Endometrium (tissue), 2 donors: ENCODE measurements at regions not wholly inside any gene's neighbourhood (a gene's known extent, or its start where the extent isn't known, plus 50 kb on each side); places are given as distances from the start of the nearest gene placed in this dataset.
"Not testable (repeated sequence)": the region's sequence is repeated elsewhere in the genome, so short reads cannot be mapped to it uniquely, and the experiment has no call there.

Source experiments
- FAIRE-seq: peaks from 2 replicates; lab custom pipeline; 2012; peaks lifted over from hg19 to GRCh38; lab: Jason Lieb, UNC
- donor health status: control.
- donor health status: control.

DNA sequence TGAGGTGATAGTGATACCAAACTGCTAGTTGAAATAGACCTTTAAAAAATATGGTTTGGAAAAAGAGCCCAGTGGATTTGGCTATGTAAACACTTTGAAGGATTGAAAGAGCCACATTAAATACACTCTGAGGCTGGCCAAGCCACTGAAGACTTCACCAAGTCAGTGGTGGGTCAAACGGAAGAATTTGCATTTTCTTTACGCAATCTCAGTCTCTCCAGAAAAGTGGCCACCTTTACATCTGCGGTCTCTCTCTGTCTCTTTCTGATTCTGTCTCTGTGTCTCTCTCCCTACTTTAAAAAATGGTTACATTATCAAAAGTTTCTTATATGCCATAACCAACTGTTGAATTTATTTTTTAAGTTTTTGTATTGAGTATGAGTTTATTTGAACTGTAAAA is 651.2 kb upstream of the PITX2 start:
- FAIRE-seq = no peak

DNA sequence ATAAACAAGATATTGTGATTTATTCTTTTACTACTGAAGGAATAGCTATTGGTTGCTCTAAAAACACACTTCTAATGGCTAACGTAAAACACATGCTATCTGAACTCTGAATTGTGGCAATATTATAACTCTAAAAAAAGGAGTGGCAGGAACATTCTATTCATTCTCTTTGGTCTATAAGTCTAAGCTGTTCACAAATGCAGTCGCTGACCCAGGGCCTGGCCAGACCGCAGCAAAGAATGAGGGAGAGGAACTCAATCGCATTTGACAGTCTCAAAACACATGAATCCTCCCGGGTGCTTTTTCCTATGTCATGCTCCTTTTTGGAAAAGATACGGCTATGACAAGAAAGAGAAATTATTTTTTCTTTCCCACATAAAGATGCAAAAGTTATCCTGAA is 651.6 kb upstream of the PITX2 start:
- no peak for FAIRE-seq

DNA sequence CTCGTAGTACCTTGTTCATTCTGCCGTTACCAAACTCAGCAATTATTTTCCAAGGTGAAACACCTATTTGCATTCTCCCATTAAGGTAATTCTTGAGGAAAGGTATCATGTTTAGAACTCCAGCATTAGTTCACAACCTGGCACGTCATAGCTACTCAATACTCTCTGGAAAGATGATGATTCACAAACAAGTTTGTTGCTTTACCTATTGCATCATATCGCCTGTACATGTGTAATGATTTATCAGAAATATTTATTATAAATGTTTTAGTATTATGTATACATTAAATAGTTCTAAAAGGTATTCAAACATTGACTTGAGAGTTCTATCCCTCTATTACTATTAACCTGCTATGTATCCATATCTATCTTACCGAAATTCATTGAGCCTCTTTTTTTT is 658.3 kb upstream of the PITX2 start:
- no peak for FAIRE-seq

DNA sequence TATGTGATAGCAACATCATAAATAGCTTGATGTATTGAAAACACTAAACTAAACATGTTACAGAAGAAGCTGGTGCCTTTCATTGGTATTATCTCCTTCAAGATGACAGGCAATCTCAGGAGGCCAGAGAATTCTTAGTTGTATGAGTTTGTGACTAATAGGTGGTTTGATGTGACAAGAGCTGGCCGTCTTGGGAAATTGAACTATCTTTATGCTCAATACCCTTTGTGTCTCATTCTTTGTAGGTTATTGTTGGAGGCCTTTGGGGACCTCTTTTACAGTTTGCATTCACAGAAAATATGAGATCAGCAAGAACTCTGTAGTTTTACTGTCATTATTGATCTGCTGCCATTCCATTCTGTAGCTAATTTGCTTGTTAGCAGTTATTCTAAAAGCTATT is 659.2 kb upstream of the PITX2 start:
- FAIRE-seq = no peak

DNA sequence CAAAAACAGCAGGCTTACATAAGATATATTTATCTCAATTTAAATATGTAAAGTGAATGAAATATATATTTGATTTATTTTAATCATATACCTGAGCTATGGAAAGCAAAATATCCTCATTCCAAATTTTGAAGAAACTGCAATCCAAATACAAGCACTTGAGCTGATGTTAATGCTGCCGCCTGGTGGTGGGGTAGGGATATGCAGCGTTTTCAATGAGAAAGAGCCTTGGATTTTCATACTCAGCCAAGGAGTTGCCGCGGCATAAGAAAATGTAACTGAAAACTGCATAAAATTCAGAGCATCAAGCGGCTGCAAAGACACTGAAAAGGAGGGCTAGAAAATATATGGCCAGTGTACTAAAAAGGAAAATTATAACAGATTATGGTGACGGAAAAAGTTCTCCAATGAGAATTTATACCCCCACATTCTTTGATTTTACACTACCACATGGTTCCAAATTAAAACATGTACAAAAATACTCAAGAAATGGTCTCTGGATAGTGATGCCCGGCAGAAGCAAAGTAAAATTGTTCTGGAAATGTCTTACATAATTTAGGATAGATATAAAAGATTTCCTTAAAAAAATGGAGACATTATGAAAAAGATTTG is 660.3 kb upstream of the PITX2 start:
- no peak for FAIRE-seq

DNA sequence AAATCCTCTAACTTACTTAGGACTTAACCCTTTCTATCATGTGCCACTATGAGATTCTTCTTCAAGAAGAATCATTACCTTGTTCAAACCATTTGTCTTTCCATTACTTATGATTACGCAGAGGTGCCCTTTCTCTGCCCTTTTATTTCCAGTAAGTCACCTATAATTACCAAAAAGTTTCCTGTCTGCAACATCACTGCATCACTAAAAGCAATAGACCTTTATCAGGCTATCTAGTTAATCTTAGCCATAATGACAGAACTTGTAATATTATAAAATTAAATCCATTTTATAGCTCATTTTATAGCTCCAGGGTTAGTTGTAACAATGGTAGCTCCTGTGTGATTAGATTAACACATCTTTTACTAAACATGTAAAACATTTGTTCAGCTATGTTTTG is 673.6 kb upstream of the PITX2 start:
- FAIRE-seq = no peak

DNA sequence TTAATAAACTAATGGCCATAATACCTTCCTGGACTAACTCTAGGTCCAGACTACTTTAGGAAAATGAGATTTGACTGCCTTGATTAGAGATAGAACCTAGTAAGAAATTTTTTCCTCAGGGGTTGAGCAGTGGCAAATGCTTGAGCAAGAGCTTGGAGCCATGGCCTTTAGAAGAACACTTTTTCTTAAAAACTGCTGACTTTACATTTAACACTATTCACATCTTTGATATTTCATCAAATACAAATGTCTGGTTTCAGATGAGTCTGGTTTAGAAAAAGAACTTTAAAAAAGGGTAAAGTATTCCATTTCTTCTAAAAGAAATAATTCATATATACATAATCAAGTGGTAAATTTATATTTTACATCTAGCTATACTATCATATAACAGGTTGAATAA is 680.9 kb upstream of the PITX2 start:
- FAIRE-seq = no peak

DNA sequence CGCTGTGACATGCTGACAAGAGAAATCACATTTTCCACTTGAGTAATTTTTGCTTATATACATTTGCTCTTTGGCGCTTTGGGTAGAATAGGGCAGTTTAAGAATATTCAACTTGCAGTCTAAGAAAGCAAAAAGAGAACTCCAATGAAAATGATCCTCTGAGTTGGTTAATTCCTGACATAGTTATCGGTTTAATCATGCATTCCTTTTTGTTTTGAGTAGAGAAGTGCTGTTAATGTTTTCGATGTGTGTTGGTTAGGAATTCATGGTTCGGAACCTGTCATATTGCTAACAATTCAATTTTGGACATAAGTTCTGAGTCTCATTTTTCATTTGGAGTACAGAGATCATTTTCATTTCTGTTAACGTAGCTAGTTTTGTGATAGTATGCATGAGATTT is 700.6 kb upstream of the PITX2 start:
- no peak for FAIRE-seq

DNA sequence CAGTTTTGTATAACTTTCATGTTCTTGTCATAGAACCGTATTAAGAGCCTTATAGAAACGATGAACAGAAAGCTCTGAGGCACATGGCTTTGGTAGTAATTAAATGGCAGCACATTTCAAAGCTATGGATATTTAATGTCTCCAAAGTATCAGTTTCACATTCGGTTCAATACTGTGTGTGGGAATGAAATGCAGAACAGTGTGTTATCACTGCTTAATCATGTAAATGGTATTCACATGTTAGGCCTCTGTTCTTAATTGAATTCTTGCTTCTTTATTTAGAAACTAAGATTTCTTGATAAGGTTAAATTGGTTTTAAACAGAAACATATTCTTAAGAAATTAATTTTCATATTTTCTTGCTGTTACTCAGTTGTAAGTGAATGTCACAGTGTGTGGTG is 701.0 kb upstream of the PITX2 start:
- no peak for FAIRE-seq

DNA sequence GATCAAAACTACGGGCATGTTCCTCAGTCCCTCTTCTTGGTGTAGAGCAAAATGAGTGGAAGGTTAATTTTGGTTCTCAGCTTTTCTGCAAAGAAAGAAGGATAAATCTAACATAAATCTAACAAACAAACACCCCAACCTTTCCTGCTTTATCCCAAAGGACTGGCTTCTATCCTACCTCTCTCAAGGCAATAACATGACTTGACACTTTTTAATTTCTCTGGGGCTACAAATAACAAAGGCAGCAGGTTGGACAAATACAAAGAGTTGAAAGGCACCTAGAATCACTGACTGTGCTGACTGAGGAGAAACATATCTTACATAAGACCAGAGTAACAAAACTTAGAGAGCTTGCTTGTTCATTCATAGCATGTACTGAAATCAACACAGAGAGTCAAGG is 703.6 kb upstream of the PITX2 start:
- no peak for FAIRE-seq

DNA sequence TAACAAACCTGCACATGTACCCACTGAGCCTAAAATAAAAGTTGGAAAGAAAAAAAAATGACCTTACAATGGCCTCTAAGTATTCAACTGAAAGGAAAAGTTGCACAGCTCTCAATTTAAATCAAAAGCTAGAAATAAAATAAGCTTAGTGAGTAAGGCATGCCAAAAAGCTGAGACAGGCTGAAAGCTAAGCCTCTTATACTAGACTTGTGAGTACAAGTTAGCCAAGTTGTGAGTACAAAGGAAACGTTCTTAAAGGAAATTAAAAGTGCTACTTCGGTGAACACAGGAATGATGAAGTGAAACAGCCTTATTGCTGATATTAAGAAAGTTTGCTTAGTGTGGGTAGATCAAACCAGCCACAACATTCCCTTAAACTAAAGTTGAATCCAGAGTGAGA is 707.9 kb upstream of the PITX2 start:
- no peak for FAIRE-seq

DNA sequence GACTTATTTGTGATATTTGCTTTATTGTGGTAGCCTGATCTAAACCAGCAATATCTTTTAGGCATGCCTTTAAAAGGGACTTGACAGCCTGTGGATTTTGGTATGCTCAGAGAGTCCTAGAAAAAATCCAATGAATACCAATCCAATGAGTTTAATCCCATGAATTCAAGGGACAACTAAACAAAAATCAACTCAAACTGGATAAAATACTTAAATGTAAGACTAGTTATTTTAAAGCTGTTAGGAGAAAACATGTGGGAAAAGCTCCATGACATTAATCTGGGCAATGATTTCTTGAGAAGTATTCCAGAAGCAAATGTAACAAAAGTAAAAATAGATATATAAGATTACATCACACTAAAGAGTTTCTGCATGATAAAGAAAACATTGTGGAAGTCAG is 711.5 kb upstream of the PITX2 start:
- no peak for FAIRE-seq

DNA sequence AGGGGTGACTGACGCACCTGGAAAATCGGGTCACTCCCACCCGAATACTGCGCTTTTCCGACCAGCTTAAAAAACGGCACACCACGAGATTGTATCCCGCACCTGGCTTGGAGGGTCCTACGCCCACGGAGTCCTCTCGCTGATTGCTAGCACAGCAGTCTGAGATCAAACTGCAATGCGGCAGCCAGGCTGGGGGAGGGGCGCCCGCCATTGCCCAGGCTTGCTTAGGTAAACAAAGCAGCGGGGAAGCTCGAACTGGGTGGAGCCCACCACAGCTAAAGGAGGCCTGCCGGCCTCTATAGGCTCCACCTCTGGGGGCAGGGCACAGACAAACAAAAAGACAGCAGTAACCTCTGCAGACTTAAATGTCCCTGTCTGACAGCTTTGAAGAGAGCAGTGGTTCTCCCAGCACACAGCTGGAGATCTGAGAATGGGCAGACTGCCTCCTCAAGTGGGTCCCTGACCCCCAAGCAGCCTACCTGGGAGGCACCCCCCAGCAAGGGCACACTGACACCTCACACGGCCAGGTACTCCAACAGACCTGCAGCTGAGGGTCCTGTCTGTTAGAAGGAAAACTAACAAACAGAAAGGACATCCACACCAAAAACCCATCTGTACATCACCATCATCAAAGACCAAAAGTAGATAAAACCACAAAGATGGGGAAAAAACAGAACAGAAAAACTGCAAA is 714.5 kb upstream of the PITX2 start:
- not testable (repeated sequence) for FAIRE-seq

DNA sequence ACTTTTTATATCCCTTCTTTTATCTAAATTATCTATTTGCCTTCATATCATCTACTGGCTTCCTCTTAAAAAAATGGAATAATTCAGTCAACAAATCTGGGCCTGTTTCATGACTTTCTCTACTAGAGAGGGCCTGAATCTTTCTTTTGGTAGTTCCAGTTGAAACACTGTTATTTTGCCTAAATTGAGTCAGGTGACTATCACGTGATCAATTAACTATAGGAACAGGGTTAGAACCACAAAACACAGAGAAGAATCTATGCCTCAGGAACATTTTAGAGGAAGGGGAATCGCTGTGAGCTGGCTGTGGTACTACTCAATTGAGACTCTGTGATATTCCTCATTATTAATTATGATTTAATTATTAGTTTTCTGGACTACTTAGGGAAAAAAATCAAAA is 736.7 kb upstream of the PITX2 start:
- FAIRE-seq = no peak

DNA sequence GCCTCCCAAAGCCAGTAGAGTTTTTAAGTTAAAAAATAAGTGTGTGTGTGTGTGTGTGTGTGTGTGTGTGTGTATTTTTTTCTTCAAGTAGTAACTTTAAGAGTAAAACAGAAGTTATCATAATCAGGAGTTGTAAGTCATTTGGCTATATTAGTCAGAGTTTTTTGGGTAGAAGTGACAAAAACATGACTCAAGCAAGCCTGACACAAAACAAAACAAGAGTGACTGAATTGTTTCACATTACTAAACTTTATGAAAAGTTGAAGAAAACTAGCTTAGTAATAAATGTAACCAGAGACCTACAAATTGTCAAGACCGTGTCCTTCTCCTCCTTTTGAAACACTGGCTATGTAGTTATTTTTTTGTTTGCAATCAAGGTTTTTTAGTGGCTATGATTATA is 738.0 kb upstream of the PITX2 start:
- no peak for FAIRE-seq

DNA sequence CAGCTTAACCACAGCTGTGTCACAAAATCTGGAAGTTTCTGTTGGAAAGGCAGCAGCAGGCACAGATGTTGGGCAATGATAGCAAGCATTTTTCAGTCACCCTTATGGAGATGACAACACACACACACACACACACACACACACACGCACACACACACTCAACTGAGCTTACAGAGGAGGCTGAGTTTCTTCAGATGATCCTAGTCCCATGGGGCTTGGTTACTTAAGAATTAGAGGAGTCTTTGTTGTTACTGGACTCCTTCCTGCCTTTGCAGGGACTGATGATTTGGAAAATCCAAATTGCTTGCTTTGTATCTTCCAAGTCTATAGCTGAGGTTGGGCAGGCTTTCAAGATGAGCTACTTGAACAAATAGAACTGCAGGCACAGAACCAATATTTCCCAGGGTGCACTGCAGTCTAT is 740.1 kb upstream of the PITX2 start:
- FAIRE-seq = no peak

DNA sequence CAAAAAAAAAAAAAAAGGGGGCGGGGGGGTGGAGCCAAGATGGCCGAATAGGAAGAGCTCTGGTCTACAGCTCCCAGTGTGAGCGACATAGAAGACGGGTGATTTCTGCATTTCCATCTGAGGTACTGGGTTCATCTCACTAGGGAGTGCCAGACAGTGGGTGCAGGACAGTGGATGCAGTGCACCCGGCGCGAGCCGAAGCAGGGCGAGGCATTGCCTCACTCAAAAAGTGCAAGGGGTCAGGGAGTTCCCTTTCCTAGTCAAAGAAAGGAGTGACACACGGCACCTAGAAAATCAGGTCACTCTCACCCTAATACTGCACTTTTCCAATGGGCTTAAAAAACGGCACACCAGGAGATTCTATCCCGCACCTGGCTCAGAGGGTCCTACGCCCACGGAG is 755.0 kb upstream of the PITX2 start:
- FAIRE-seq = not testable (repeated sequence)

DNA sequence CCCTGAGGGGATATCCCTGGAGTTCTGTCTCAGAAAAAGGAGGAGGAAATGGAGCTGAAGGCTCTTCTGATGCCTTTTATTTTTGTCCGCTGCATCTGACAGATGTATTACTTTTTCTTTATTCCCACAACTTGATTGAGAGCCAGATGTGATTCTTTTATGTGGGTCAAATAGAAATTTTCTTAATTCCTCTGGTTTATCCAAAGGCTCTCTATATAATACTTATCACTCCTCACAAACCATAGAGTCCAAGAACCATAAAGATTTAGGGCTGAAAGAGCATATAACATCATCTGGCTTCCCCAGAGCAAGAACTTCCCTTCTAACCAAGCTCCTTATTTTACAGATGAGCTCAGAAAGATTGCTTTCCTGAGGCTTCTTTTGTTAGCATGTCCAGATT is 756.7 kb upstream of the FAM241A start:
- FAIRE-seq = no peak

DNA sequence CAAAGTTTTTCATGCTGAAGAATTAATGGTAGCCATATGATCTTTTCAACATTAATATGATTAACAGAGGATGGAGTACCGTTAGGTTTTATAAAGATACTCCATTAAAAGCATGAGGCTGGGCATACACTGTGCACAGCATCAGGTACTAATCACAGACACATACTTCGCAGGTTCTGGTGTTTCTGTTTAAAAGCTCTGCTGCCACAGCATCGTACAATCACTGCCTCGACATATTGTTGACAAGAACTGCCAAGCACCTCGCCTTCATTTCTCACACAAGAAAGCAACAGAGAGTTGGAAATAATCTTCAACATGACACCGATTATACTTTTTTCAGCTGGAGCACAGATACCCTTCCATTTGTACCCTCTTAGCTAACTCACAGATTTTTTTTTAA is 753.4 kb upstream of the FAM241A start:
- no peak for FAIRE-seq

DNA sequence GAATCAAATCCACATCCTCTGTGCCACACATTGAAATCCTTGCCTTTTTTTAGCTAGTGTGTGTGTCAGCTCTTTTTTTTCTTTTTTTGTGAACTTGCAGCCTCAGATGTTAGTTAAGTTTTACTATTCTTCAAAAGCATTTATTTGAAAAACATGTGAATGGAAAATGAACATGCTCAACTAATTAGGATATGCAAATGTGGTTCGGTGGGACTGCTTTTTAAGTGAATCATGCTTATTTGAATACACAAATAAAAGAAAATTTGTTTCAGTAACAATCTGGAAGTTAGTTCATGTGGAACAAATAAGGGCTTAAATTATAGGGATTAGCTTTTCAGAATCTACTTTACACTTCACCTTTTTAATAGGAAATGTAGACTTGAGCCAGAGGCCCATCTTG is 751.5 kb upstream of the FAM241A start:
- no peak for FAIRE-seq

DNA sequence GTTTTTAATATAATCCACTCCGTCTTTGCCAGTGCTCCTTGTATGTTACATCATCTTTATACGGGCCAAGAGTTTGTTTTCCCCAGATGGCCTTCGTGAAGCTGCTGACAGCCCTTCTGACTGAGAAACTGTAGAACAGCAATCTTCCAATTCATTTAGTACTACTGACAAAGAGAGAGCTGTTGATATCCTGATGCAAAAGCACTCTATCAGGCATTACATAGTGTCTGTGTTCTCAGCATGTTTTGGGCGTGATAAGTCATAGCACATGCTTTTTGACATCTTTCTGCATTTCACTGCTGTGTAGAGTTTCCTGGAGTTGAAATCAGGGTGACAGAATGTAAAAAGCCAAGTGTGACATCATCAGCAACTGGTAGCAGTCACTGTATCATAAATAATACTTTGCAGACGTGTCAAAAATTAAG is 746.3 kb upstream of the FAM241A start:
- no peak for FAIRE-seq

DNA sequence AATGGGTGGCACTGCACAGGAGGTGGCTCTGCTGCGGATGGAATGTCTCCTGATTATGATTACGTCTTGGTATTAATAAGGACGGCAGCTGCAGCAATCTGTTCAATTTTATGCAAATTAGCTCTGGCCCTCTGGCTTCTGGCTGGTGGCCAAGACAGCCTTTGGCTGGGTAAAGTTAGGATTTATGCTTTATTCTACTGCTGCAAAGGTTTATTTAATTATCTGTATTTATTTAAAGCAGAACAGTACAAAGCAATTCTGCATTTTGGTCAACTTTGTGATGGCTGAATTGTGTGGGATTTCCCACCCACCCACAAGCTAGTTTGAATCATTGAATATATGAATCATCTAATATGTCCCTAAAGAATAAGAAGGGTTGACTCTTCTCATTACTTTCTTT is 745.6 kb upstream of the FAM241A start:
- FAIRE-seq = no peak

DNA sequence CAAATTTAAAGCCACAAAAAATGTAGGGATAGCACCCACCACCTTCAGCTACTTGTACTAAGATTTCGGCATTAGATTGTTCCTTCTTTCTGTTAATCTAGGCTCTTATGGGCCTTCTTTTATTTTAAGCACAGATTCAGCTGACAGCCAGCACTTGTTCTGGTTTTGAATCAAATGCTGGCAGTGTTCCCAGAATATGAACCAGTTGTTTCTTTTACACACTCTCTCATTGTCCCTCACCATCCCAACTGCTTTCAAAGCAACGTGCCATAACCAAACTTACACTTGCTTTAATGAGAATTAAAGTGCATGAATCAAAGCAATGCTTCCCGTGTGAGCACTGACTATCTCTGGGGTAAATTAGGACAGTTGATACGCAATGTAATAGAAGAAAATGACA is 744.5 kb upstream of the FAM241A start:
- FAIRE-seq = no peak

DNA sequence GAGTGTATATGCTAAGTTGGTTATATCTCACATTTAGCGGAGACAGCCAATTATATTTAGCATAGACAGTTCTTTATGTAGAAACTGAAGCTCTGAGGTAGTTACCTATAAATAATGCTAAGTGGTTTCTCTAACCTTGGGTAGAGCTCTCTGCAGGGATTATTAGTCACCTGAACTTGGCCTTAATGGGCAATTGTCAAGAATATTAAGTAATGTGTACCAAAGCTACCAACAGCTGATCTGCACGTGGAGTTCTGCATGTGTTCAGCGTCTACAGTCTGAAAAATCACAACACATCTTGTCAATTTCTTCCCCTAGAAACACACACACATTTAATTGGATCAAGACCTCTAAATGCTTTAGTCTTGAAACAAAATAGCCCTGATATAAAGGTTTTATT is 740.6 kb upstream of the FAM241A start:
- FAIRE-seq = no peak
